Caco-2 (cell line): ENCODE measurements at regions not wholly inside any gene's neighbourhood (a gene's known extent, or its start where the extent isn't known, plus 50 kb on each side); places are given as distances from the start of the nearest gene placed in this dataset.

Experiments
- BruUV-seq: library from RNA; stranded (reverse); fragments of 400-500 nt; replicated peaks from 2 replicates; lab custom pipeline; 2021; lab: Mats Ljungman, UMichigan
- CTCF ChIA-PET: fragments of 300-600 bp; sonication (Branson Sonifier 250); formaldehyde crosslinking; loops from one replicate; lab custom pipeline; 2022; ENCODE audit warnings: antibody characterized with exemption; lab: Charles Lee
- POLR2A ChIA-PET: fragments of 300-600 bp; sonication (Branson Sonifier 250); formaldehyde crosslinking; loops from one replicate; lab custom pipeline; 2022; ENCODE audit warnings: antibody characterized with exemption; lab: Charles Lee
- DNase-seq, 2 experiments: peaks; one replicate each; pipeline versions ENCODE4 v3.0.0 to v3.0.0-alpha.2; 2020 to 2022
- H3K27me3 ChIP-seq: replicated peaks from 2 replicates; pipeline ENCODE4 v1.6.0; 2011; ENCODE audit warnings: low read length; ENCODE audit not compliant: control insufficient read depth, insufficient read depth
- H3K36me3 ChIP-seq: 2 replicates; pipeline ENCODE4 v1.5.1; 2011; ENCODE audit warnings: low read length; ENCODE audit not compliant: control insufficient read depth, insufficient read depth
- H3K4me1 ChIP-seq: fragments of 250-450 bp; sonication (Bioruptor Pico); 2 replicates; pipeline ENCODE4 v1.5.1; 2020; ENCODE audit warnings: mild to moderate bottlenecking
- H3K4me3 ChIP-seq: 2 replicates; pipeline ENCODE4 v1.5.1; 2011; ENCODE audit warnings: low read depth, mild to moderate bottlenecking, control low read depth, low read length
- H3K9me3 ChIP-seq: fragments of 250-450 bp; sonication (Bioruptor Pico); 2 replicates; pipeline ENCODE4 v1.5.1; 2020; ENCODE audit warnings: mild to moderate bottlenecking, moderate library complexity
- H3K27ac Mint-ChIP-seq: one replicate; pipeline ENCODE4 v1.8.0; 2022; ENCODE audit warnings: mixed read lengths; ENCODE audit not compliant: unreplicated experiment
- H3K27me3 Mint-ChIP-seq: one replicate; pipeline ENCODE4 v1.8.0; 2022; ENCODE audit warnings: mixed read lengths; ENCODE audit not compliant: insufficient read depth, unreplicated experiment
- H3K36me3 Mint-ChIP-seq: one replicate; pipeline ENCODE4 v1.8.0; 2022; ENCODE audit warnings: mild to moderate bottlenecking, mixed read lengths; ENCODE audit not compliant: insufficient read depth, unreplicated experiment
- H3K4me1 Mint-ChIP-seq: one replicate; pipeline ENCODE4 v1.8.0; 2022; ENCODE audit warnings: low read depth, mixed read lengths; ENCODE audit not compliant: unreplicated experiment
- H3K4me3 Mint-ChIP-seq: one replicate; pipeline ENCODE4 v1.8.0; 2022; ENCODE audit warnings: mild to moderate bottlenecking, moderate library complexity, mixed read lengths; ENCODE audit not compliant: unreplicated experiment
- H3K9me3 Mint-ChIP-seq: one replicate; pipeline ENCODE4 v1.8.0; 2022; ENCODE audit warnings: mixed read lengths; ENCODE audit not compliant: unreplicated experiment
- intact Hi-C: fragments of 100-400 bp; cut with micrococcal nuclease; formaldehyde crosslinking; loops from one replicate; pipeline ENCODE4 v1.10.0; 2022; ENCODE audit not compliant: unreplicated experiment
- TF ChIP-seq, protein P1 (sequence below), 2 experiments: fragments of 200-600 bp in 1 of 2; IDR thresholded peaks; 1 replicate in 1 of 2; 2 replicates in 1 of 2; pipeline versions ENCODE4 v1.5.1 to v1.8.0; 2011 to 2022; ENCODE audit warnings: antibody characterized with exemption in 1 of 2, control low read depth in 1 of 2, inconsistent platforms in 1 of 2, low read depth in 1 of 2, low read length in 1 of 2, mild to moderate bottlenecking in 1 of 2, moderate library complexity in 1 of 2; ENCODE audit not compliant: insufficient read depth in 1 of 2, severe bottlenecking in 1 of 2, unreplicated experiment in 1 of 2

DNA sequence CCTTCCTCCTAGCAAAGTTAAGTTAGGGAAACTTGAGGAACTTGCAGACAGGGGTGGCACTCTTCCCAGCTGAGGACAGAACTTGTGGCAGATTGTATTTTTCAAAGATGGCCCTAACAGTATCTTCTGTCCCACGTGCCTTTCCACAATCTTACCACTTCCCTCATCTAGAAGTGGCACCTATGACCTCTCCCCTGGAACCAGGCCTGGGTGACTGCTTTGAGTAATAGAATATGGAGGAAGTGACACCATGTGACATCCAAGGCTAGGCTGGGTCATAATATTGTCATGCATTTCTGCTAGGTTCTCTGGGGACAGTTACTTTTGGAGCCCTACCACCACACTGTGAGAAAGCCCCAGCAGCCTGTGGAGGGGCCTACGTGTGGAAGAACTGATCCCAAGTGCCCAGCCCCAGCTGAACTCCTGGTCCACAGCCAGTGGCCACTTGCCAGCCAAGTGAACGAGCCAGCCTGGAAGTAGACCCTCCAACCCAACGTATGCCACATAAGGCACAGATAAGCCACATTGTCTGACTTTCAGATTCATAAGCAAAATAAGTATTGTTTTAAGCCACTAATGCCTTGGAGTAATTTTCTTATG lies 193.7 kb downstream of the PTPN20 start:
- Histone ChIP-seq H3K4me1 (no peaks in the 10 kb centered on the region), H3K36me3 (no peaks in the 10 kb centered on the region), H3K4me3 (no peak overlapping the region), H3K9me3 (no peaks in the 10 kb centered on the region; the same call in 1 of the 2 replicates), H3K27me3 (no peaks in the 10 kb centered on the region; the same call in 1 of the 2 replicates)
- H3K4me1 Mint-ChIP-seq = no peaks in the 10 kb centered on the region
- peaks cover 14% of the 10 kb centered on the region for H3K27me3 Mint-ChIP-seq
- no peaks in the 10 kb centered on the region for H3K9me3 Mint-ChIP-seq
- TF ChIP-seq, protein P1, sequence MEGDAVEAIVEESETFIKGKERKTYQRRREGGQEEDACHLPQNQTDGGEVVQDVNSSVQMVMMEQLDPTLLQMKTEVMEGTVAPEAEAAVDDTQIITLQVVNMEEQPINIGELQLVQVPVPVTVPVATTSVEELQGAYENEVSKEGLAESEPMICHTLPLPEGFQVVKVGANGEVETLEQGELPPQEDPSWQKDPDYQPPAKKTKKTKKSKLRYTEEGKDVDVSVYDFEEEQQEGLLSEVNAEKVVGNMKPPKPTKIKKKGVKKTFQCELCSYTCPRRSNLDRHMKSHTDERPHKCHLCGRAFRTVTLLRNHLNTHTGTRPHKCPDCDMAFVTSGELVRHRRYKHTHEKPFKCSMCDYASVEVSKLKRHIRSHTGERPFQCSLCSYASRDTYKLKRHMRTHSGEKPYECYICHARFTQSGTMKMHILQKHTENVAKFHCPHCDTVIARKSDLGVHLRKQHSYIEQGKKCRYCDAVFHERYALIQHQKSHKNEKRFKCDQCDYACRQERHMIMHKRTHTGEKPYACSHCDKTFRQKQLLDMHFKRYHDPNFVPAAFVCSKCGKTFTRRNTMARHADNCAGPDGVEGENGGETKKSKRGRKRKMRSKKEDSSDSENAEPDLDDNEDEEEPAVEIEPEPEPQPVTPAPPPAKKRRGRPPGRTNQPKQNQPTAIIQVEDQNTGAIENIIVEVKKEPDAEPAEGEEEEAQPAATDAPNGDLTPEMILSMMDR (IDR thresholded peaks at IDR 0.05; ENCODE audit: insufficient read depth in 1 of 2, low read depth in 1 of 2, low read length in 1 of 2, severe bottlenecking in 1 of 2, unreplicated experiment in 1 of 2) = no peak
- ChIA-PET CTCF (no interaction called here), POLR2A (no interaction called here)
- no peak overlapping the region for H3K27ac Mint-ChIP-seq
- DNase-seq = no peak
- intact Hi-C loops = no loop called here
- H3K36me3 Mint-ChIP-seq = no peaks in the 10 kb centered on the region
- H3K4me3 Mint-ChIP-seq = no peak overlapping the region
- no TSS peak for BruUV-seq

DNA sequence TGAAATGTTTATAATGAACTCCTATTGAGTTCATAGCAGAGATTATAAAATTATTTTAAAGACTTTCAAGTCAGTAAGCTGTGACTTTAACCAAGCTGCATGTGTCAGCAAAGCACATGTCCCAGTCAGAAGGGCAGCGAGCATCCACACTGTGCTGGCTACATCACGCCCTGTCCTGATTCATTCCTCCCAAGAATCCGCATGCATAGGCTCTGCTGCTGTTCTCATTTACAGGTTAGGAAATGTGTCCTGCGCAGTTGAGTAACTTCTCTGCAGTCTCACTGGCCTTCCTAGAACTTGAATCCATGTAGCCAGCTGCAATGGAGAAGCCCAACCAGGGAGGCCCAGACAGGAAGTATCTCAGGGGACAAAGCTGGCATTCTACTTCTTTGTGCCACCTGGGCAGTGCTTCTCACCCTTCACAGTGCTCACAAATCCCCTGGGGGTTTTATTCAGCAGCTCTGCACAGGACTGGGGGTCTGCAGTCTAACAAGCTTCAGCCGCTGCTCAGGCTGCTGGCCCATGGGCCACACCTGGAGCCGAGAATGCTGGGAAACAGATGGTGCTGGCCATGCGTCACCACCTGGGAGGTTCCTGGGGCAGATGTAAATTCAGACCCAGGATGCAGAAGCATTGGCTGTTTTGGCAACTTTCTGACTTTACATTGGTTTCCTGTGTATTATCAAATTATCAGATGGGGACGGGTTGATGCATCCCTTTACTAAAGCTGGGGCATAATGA lies 192.8 kb upstream of the GDF10 start:
- BruUV-seq = no TSS peak
- H3K9me3 ChIP-seq = no peaks in the 10 kb centered on the region; the same call in 1 of the 2 replicates
- Mint-ChIP-seq H3K27ac (no peak overlapping the region), H3K27me3 (peaks cover 15% of the 10 kb centered on the region), H3K36me3 (no peaks in the 10 kb centered on the region), H3K4me3 (no peak overlapping the region), H3K9me3 (no peaks in the 10 kb centered on the region), H3K4me1 (no peaks in the 10 kb centered on the region)
- H3K27me3 ChIP-seq = no peaks in the 10 kb centered on the region; the same call in 1 of the 2 replicates
- H3K36me3 ChIP-seq = no peaks in the 10 kb centered on the region
- TF ChIP-seq, protein P1 (IDR thresholded peaks at IDR 0.05; ENCODE audit: insufficient read depth in 1 of 2, low read depth in 1 of 2, low read length in 1 of 2, severe bottlenecking in 1 of 2, unreplicated experiment in 1 of 2) = no peak
- H3K4me3 ChIP-seq = no peak overlapping the region
- POLR2A ChIA-PET = no interaction called here
- CTCF ChIA-PET = no interaction called here
- intact Hi-C loops = no loop called here
- no peak for DNase-seq
- H3K4me1 ChIP-seq = no peaks in the 10 kb centered on the region

DNA sequence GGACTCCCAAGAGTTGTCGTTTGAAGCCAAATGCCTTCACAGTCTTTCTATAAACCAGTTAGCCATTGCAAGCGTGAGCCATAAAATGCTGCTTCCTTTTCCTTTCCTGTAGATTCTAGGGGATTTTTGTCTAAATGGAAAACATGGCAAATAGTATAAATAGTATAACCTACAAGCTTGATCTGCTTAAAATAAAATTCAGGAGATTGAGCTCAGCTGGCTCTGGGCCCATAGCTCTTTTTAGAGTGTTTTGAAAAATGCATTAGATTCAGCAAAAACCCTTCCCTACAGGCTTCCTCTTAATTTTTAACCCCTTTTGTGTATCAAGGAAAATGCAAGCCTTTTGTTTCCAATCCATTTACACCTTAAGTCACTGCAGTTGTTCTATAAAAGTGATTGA lies 190.1 kb upstream of the GDF10 start:
- TF ChIP-seq, protein P1 (IDR thresholded peaks at IDR 0.05; ENCODE audit: insufficient read depth in 1 of 2, low read depth in 1 of 2, low read length in 1 of 2, severe bottlenecking in 1 of 2, unreplicated experiment in 1 of 2) = no peak

More for the DNA sequence above, 190.1 kb upstream of the GDF10 start:
- Histone ChIP-seq H3K9me3 (no peaks in the 10 kb centered on the region), H3K27me3 (no peaks in the 10 kb centered on the region; the same call in 1 of the 2 replicates), H3K36me3 (no peaks in the 10 kb centered on the region), H3K4me1 (no peaks in the 10 kb centered on the region), H3K4me3 (no peak overlapping the region)
- CTCF ChIA-PET = no interaction called here
- Mint-ChIP-seq H3K27me3 (peaks cover 27% of the 10 kb centered on the region), H3K9me3 (no peaks in the 10 kb centered on the region), H3K4me1 (no peaks in the 10 kb centered on the region), H3K36me3 (no peaks in the 10 kb centered on the region), H3K27ac (no peak overlapping the region), H3K4me3 (no peak overlapping the region)
- BruUV-seq = no TSS peak
- intact Hi-C loops = no loop called here
- DNase-seq = no peak
- POLR2A ChIA-PET = no interaction called here
